ENCODE measurements at regions not wholly inside any gene's neighbourhood (a gene's known extent, or its start where the extent isn't known, plus 50 kb on each side); places are given as distances from the start of the nearest gene placed in this dataset.

GRCh38 chr4:141459020-141459419 lies 177.4 kb upstream of the IL15 start:
- no peak for TF ChIP-seq CTCF (IDR thresholded peaks at IDR 0.05; ENCODE audit: low read depth, low read length, missing input control)
- TF ChIP-seq SP1 (IDR thresholded peaks at IDR 0.05), result no peak
- TF ChIP-seq TAF1 (conservative IDR thresholded peaks at IDR 0.05), result no peak
- no peak for TF ChIP-seq REST (IDR thresholded peaks at IDR 0.05)
